T47D (cell line): ENCODE measurements at regions not wholly inside any gene's neighbourhood (a gene's known extent, or its start where the extent isn't known, plus 50 kb on each side); places are given as distances from the start of the nearest gene placed in this dataset.

Source experiments
- DNase-seq, 2 experiments: peaks; one replicate each; pipeline versions ENCODE4 v3.0.0 to v3.0.0-alpha.2; 2011 to 2012; ENCODE audit warnings: low read depth in 1 of 2, low spot score in 1 of 2
- JUND ChIP-seq: IDR thresholded peaks from 2 replicates; pipeline ENCODE4 v1.6.1; 2012; ENCODE audit warnings: low read depth
- in situ Hi-C: cut with HindIII; loops from 2 replicates; pipeline ENCODE4 v1.10.0; 2016; ENCODE audit warnings: low sequenced_read_pairs, low pct_unique_long_range_greater_than_20kb

- in situ Hi-C loops = no loop called here
- TF ChIP-seq JUND = no peak
- no peak for DNase-seq
Measured at GRCh38 chr17:14014657-14015056, 54.6 kb upstream of the COX10 start.

GRCh38 chr17:14015271-14015670 lies 54.0 kb upstream of the COX10 start:
- TF ChIP-seq JUND = no peak
- in situ Hi-C loops = no loop called here
- DNase-seq = no peak

- TF ChIP-seq JUND = no peak
- in situ Hi-C loops = no loop called here
- no peak for DNase-seq
Measured at GRCh38 chr17:14016858-14017257, 52.4 kb upstream of the COX10 start.

- in situ Hi-C loops = no loop called here
- no peak for TF ChIP-seq JUND
- DNase-seq = no peak
Measured at GRCh38 chr17:14019186-14019956, 49.9 kb upstream of the COX10 start.
